Cardiac muscle cell (in vitro differentiated cells and primary cell): ENCODE measurements at regions not wholly inside any gene's neighbourhood (a gene's known extent, or its start where the extent isn't known, plus 50 kb on each side); places are given as distances from the start of the nearest gene placed in this dataset.
"Not testable (repeated sequence)": the region's sequence is repeated elsewhere in the genome, so short reads cannot be mapped to it uniquely, and the experiment has no call there.

ENCODE experiments used
- DNase-seq, 2 donors: peaks; one replicate each; pipeline versions ENCODE4 v3.0.0 to v3.0.0-alpha.2; 2010 to 2017; ENCODE audit warnings: low read depth in 1 of 2, low spot score in 1 of 2
- H3K27ac ChIP-seq: fragments of 200-600 bp; sonication (generic); 2 replicates; pipeline ENCODE4 v1.5.1; 2016
- H3K27me3 ChIP-seq: fragments of 200-600 bp; sonication (generic); 2 replicates; pipeline ENCODE4 v1.6.0; 2016; ENCODE audit warnings: control low read depth
- H3K36me3 ChIP-seq: fragments of 200-600 bp; sonication (generic); 2 replicates; pipeline ENCODE4 v1.5.1; 2016; ENCODE audit warnings: control low read depth
- H3K4me1 ChIP-seq: fragments of 200-600 bp; sonication (generic); 2 replicates; pipeline ENCODE4 v1.8.1; 2017; ENCODE audit warnings: low read depth, mild to moderate bottlenecking, mixed run types
- H3K4me3 ChIP-seq: fragments of 200-600 bp; sonication (generic); 2 replicates; pipeline ENCODE4 v1.5.1; 2016; ENCODE audit warnings: mild to moderate bottlenecking
- H3K9me3 ChIP-seq: fragments of 200-600 bp; sonication (generic); 2 replicates; pipeline ENCODE4 v1.5.1; 2017; ENCODE audit warnings: low read depth, mild to moderate bottlenecking, control low read depth
- TF ChIP-seq, protein P1 (sequence below): IDR thresholded peaks from 2 replicates; pipeline ENCODE4 v1.5.1; 2012; ENCODE audit warnings: low read depth, mild to moderate bottlenecking, low read length

DNA sequence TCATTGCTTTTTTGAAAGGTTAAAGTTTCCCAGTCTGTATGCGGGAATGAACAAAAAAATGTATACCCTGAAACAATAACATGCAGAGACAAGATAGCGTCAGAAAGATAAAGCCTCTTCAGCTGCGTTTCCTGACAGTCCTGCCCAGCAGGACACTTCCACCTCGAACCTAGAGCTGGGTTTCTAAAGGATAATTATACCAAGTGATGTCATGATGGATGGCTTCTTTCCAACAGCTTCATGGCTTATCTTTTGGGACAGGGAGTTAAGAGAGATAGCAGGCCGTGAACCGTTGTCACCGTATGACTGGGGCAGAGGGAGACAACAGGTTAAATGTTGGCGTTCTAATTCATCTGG lies 267.6 kb upstream of the SGK1 start:
- no peaks in the 10 kb centered on the region for H3K27me3 ChIP-seq
- no peak overlapping the region for H3K27ac ChIP-seq
- DNase-seq, result no peak
- no peaks in the 10 kb centered on the region for H3K9me3 ChIP-seq
- H3K36me3 ChIP-seq, result no peaks in the 10 kb centered on the region
- no peak overlapping the region for H3K4me3 ChIP-seq
- TF ChIP-seq, protein P1, sequence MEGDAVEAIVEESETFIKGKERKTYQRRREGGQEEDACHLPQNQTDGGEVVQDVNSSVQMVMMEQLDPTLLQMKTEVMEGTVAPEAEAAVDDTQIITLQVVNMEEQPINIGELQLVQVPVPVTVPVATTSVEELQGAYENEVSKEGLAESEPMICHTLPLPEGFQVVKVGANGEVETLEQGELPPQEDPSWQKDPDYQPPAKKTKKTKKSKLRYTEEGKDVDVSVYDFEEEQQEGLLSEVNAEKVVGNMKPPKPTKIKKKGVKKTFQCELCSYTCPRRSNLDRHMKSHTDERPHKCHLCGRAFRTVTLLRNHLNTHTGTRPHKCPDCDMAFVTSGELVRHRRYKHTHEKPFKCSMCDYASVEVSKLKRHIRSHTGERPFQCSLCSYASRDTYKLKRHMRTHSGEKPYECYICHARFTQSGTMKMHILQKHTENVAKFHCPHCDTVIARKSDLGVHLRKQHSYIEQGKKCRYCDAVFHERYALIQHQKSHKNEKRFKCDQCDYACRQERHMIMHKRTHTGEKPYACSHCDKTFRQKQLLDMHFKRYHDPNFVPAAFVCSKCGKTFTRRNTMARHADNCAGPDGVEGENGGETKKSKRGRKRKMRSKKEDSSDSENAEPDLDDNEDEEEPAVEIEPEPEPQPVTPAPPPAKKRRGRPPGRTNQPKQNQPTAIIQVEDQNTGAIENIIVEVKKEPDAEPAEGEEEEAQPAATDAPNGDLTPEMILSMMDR, result no peak
- H3K4me1 ChIP-seq, result no peaks in the 10 kb centered on the region

DNA sequence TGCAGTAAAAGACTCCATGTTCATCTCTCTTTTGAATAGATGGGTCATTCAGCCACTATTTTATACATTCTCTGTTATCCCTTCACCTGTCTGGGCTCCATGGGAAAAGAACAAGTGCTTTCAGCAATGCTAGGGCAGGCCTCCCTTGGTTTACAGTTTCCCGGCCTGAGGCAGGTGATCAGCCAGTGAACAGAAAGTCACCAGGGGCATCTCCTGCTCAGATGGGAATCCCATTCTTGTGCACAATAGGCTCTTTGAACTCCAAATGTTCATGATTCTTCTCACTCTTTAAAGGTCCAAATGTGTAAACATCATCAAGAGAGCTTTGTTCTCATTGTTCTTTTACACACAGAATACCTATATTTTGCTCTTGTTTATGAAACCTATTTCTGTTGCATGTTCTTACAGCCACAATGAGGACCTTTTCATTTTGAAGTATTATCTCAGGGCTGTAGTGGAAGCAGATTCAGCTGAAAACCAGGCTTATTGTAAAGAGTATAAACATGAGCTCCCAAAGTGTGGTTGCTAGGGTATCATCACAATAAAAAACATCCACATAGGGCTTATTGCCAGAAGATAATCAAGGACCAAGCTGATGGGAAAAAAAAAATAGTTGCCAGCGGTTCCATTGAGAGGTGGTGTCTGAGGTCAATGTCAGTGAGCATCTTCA lies 267.1 kb upstream of the SGK1 start:
- H3K4me1 ChIP-seq, result no peaks in the 10 kb centered on the region
- H3K4me3 ChIP-seq, result no peak overlapping the region
- H3K9me3 ChIP-seq, result no peaks in the 10 kb centered on the region
- no peaks in the 10 kb centered on the region for H3K27me3 ChIP-seq
- no peak overlapping the region for H3K27ac ChIP-seq
- no peaks in the 10 kb centered on the region for H3K36me3 ChIP-seq
- TF ChIP-seq, protein P1, result no peak
- DNase-seq, result peak in 1 of 2 donors; percentile 37

DNA sequence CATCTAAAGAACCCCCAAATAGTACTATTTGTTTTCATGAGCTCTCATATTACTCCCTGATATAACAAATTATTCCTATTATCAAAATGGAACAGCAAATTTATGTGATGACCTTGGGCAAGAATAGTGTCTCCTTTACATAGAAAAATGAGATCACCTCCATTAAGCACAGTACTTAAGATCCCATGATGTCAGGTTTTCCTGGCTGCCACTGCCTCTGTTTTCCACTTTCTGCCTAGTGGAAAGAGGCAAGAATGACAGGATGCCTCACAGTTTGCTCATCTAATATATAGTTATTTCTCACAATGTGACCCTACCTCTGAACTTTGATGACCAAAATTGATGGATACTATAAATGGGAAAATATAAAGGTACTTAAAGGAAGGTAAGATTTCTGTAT lies 260.1 kb upstream of the SGK1 start:
- no peaks in the 10 kb centered on the region for H3K27me3 ChIP-seq
- DNase-seq, result peak; percentile 16 to 20
- H3K4me1 ChIP-seq, result no peaks in the 10 kb centered on the region
- no peak overlapping the region for H3K4me3 ChIP-seq
- TF ChIP-seq, protein P1, result no peak
- no peak overlapping the region for H3K27ac ChIP-seq
- no peaks in the 10 kb centered on the region for H3K36me3 ChIP-seq
- no peaks in the 10 kb centered on the region for H3K9me3 ChIP-seq

DNA sequence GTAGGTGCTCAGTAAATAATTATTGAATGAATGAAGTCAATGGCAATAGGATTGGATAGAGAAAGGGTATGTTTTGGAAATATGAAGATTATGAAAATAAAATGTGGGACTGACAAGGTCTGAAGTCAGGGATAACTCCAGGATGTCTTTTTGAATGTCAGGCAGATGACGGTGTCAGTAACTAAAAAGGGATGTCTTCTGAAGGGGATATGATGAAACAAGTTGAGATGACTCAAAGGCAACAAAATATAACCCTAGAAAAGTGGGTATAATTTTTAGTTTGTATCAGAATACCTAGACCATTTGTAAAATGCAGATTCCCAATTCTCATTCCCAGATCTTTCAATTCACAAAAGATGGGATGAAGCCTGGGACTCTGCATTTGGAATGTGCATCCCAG lies 257.3 kb upstream of the SGK1 start:
- Histone ChIP-seq H3K36me3 (no peaks in the 10 kb centered on the region), H3K27ac (no peak overlapping the region), H3K9me3 (no peaks in the 10 kb centered on the region), H3K4me3 (no peak overlapping the region), H3K4me1 (no peaks in the 10 kb centered on the region), H3K27me3 (no peaks in the 10 kb centered on the region)
- DNase-seq, result no peak
- TF ChIP-seq, protein P1, result no peak

DNA sequence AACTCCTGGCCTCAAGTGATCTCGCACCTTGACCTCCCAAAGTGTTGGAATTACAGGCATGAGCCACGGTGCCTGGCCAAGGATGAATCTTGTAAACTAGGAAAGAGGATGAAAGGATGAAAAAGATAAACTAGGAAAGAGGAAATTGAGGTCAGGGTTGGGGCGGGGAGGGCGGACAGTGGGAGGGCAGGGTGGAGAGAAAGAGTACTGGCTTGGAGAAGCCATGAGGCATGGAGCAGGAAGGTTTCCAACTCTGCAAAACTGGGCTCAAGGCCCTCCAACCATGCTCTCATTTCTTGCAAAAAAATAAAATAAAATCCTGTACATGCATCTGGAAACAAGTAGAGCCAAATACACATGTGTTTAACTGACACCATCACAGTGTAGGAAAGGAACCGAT lies 256.6 kb upstream of the SGK1 start:
- no peak overlapping the region for H3K27ac ChIP-seq
- H3K9me3 ChIP-seq, result no peaks in the 10 kb centered on the region
- no peaks in the 10 kb centered on the region for H3K4me1 ChIP-seq
- no peaks in the 10 kb centered on the region for H3K36me3 ChIP-seq
- TF ChIP-seq, protein P1, result no peak
- no peak for DNase-seq
- no peak overlapping the region for H3K4me3 ChIP-seq
- H3K27me3 ChIP-seq, result no peaks in the 10 kb centered on the region

DNA sequence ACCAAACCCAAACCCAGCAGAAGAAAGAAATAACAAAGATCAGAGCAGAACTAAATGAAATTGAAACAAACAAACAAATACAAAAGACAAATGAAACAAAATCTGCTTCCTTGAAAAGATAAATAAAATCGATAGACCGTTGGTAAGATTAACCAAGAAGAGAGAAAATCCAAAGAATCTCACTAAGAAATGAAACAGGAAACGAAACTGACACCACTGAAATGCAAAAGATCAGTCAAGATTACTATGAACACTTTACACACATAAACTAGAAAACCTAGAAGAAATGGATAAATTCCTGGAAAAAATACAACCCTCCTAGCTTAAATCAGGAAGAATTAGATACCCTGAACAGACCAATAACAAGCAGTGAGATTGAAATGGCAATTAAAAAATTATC lies 252.1 kb upstream of the SGK1 start:
- DNase-seq, H3K4me1 ChIP-seq, H3K9me3 ChIP-seq, H3K27me3 ChIP-seq, H3K27ac ChIP-seq, H3K36me3 ChIP-seq, H3K4me3 ChIP-seq: not testable (repeated sequence)
